HG02885 (cell line): ENCODE measurements at regions not wholly inside any gene's neighbourhood (a gene's known extent, or its start where the extent isn't known, plus 50 kb on each side); places are given as distances from the start of the nearest gene placed in this dataset.

Source experiments
- ATAC-seq: cut with Tn5 transposase; IDR thresholded peaks from one replicate; pipeline ENCODE4 v1.9.1; 2021; ENCODE audit warnings: mild to moderate bottlenecking; ENCODE audit not compliant: unreplicated experiment, poor library complexity

GRCh38 chr3:17852217-17852616 lies 109.8 kb upstream of the TBC1D5 start:
- peak; percentile 85 for ATAC-seq

- no peak for ATAC-seq
Measured at GRCh38 chr3:17850448-17850847, 108.0 kb upstream of the TBC1D5 start.

GRCh38 chr3:17848102-17848501 lies 105.7 kb upstream of the TBC1D5 start:
- no peak for ATAC-seq

GRCh38 chr3:17847156-17847555 lies 104.7 kb upstream of the TBC1D5 start:
- ATAC-seq, result no peak

- no peak for ATAC-seq
Measured at GRCh38 chr3:17846466-17846865, 104.0 kb upstream of the TBC1D5 start.

- ATAC-seq, result no peak
Measured at GRCh38 chr3:17845026-17845812, 102.8 kb upstream of the TBC1D5 start.

- no peak for ATAC-seq
Measured at GRCh38 chr3:17844236-17844635, 101.8 kb upstream of the TBC1D5 start.

GRCh38 chr3:17841190-17841828 lies 98.9 kb upstream of the TBC1D5 start:
- peak; percentile 94 for ATAC-seq

- ATAC-seq, result no peak
Measured at GRCh38 chr3:17840651-17841050, 98.2 kb upstream of the TBC1D5 start.

- no peak for ATAC-seq
Measured at GRCh38 chr3:17840126-17840525, 97.7 kb upstream of the TBC1D5 start.

- ATAC-seq, result no peak
Measured at GRCh38 chr3:17836919-17837318, 94.5 kb upstream of the TBC1D5 start.

GRCh38 chr3:17836092-17836491 lies 93.7 kb upstream of the TBC1D5 start:
- ATAC-seq, result no peak

GRCh38 chr3:17833786-17834559 lies 91.5 kb upstream of the TBC1D5 start:
- no peak for ATAC-seq

- ATAC-seq, result no peak
Measured at GRCh38 chr3:17832016-17832415, 89.6 kb upstream of the TBC1D5 start.

- no peak for ATAC-seq
Measured at GRCh38 chr3:17831366-17831765, 88.9 kb upstream of the TBC1D5 start.

- no peak for ATAC-seq
Measured at GRCh38 chr3:17830788-17831187, 88.4 kb upstream of the TBC1D5 start.

GRCh38 chr3:17828388-17828787 lies 86.0 kb upstream of the TBC1D5 start:
- ATAC-seq, result no peak

- ATAC-seq, result no peak
Measured at GRCh38 chr3:17825298-17825697, 82.9 kb upstream of the TBC1D5 start.

- ATAC-seq, result no peak
Measured at GRCh38 chr3:17823816-17824215, 81.4 kb upstream of the TBC1D5 start.

GRCh38 chr3:17823036-17823435 lies 80.6 kb upstream of the TBC1D5 start:
- ATAC-seq, result no peak

GRCh38 chr3:17820704-17821103 lies 78.3 kb upstream of the TBC1D5 start:
- ATAC-seq, result no peak
